ENCODE measurements at regions not wholly inside any gene's neighbourhood (a gene's known extent, or its start where the extent isn't known, plus 50 kb on each side); places are given as distances from the start of the nearest gene placed in this dataset.

DNA sequence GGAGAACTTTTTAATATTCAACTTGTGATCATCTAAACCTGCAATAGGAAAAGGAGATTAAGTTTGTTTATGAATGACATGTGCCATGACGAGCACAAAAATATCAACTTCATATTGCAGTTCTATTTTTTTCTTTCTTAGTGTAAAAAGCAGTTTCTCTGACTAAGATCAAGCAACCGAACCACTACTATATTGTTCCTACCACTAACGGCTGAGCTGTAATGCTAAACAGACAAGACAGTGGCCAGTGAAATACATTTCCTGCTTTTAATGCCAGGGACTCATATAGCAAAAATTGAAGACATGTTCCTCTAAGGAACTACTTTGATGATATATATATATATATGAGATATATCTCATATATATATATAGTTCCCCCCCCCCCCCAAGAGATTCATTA lies 1705.6 kb upstream of the TMEFF2 start (continued):
- TF ChIP-seq, protein P1, sequence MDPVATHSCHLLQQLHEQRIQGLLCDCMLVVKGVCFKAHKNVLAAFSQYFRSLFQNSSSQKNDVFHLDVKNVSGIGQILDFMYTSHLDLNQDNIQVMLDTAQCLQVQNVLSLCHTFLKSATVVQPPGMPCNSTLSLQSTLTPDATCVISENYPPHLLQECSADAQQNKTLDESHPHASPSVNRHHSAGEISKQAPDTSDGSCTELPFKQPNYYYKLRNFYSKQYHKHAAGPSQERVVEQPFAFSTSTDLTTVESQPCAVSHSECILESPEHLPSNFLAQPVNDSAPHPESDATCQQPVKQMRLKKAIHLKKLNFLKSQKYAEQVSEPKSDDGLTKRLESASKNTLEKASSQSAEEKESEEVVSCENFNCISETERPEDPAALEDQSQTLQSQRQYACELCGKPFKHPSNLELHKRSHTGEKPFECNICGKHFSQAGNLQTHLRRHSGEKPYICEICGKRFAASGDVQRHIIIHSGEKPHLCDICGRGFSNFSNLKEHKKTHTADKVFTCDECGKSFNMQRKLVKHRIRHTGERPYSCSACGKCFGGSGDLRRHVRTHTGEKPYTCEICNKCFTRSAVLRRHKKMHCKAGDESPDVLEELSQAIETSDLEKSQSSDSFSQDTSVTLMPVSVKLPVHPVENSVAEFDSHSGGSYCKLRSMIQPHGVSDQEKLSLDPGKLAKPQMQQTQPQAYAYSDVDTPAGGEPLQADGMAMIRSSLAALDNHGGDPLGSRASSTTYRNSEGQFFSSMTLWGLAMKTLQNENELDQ (tag by site-specific recombination; IDR thresholded peaks at IDR 0.05; ENCODE audit: low read depth) = no peak
- no peak for TF ChIP-seq ZNF394 (tag by site-specific recombination; IDR thresholded peaks at IDR 0.05; ENCODE audit: borderline replicate concordance)
- TF ChIP-seq MEIS1 (CRISPR knock-in tag; IDR thresholded peaks at IDR 0.05; ENCODE audit: borderline replicate concordance) = no peak
- no peak for TF ChIP-seq ZNF174 (tag by site-specific recombination; IDR thresholded peaks at IDR 0.05)
- TF ChIP-seq ZNF747 (tag by site-specific recombination; IDR thresholded peaks at IDR 0.05) = no peak
- no peak for TF ChIP-seq YY1 (tag by site-specific recombination; IDR thresholded peaks at IDR 0.05)
- no peak for TF ChIP-seq ZNF596 (tag by site-specific recombination; IDR thresholded peaks at IDR 0.05)
- no peak for TF ChIP-seq ZNF140 (tag by site-specific recombination; IDR thresholded peaks at IDR 0.05)
- TF ChIP-seq ZNF792 (tag by site-specific recombination; IDR thresholded peaks at IDR 0.05) = no peak

DNA sequence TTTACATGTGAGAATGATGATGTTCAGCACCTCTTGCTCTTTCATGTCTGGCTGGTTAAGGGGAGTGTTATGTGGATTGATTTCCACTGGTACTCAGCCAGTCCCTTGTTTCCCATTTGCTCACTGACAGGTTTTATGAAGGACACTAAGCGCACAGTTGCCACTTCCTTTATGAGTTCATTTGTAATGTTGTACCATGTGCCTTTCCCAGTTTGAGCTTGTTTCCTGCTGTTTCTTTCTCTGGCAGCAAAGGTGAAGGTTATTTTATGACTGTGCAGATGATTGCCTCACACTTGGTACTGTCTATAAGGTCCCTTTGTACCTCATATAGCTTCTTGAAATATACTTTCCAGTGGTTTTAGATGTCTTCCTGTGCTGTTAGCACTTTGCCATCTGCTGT lies 1700.5 kb upstream of the TMEFF2 start:
- POLR2A ChIA-PET = no interaction called here
- TF ChIP-seq ZNF138 (tag by site-specific recombination; IDR thresholded peaks at IDR 0.05; ENCODE audit: borderline replicate concordance) = no peak
- TF ChIP-seq GLI2 (tag by site-specific recombination; IDR thresholded peaks at IDR 0.05; ENCODE audit: borderline replicate concordance, low read depth) = no peak
- no peak for TF ChIP-seq ZNF146 (tag by site-specific recombination; IDR thresholded peaks at IDR 0.05)
- TF ChIP-seq, protein P2, sequence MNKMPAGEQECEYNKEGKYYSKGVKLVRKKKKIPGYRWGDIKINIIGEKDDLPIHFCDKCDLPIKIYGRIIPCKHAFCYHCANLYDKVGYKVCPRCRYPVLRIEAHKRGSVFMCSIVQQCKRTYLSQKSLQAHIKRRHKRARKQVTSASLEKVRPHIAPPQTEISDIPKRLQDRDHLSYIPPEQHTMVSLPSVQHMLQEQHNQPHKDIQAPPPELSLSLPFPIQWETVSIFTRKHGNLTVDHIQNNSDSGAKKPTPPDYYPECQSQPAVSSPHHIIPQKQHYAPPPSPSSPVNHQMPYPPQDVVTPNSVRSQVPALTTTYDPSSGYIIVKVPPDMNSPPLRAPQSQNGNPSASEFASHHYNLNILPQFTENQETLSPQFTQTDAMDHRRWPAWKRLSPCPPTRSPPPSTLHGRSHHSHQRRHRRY (tag by site-specific recombination; IDR thresholded peaks at IDR 0.05) = no peak
- TF ChIP-seq, protein P3, sequence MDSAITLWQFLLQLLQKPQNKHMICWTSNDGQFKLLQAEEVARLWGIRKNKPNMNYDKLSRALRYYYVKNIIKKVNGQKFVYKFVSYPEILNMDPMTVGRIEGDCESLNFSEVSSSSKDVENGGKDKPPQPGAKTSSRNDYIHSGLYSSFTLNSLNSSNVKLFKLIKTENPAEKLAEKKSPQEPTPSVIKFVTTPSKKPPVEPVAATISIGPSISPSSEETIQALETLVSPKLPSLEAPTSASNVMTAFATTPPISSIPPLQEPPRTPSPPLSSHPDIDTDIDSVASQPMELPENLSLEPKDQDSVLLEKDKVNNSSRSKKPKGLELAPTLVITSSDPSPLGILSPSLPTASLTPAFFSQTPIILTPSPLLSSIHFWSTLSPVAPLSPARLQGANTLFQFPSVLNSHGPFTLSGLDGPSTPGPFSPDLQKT (IDR thresholded peaks at IDR 0.05; ENCODE audit: borderline replicate concordance, low read depth, low read length) = no peak
- no peak for TF ChIP-seq SALL2 (tag by site-specific recombination; IDR thresholded peaks at IDR 0.05; ENCODE audit: borderline replicate concordance)
- TF ChIP-seq, protein P4, sequence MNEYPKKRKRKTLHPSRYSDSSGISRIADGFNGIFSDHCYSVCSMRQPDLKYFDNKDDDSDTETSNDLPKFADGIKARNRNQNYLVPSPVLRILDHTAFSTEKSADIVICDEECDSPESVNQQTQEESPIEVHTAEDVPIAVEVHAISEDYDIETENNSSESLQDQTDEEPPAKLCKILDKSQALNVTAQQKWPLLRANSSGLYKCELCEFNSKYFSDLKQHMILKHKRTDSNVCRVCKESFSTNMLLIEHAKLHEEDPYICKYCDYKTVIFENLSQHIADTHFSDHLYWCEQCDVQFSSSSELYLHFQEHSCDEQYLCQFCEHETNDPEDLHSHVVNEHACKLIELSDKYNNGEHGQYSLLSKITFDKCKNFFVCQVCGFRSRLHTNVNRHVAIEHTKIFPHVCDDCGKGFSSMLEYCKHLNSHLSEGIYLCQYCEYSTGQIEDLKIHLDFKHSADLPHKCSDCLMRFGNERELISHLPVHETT (tag by site-specific recombination; IDR thresholded peaks at IDR 0.05) = no peak
- H3K36me3 ChIP-seq (ENCODE audit: control insufficient read depth in 2 of 2, insufficient read depth in 1 of 2, low read length in 2 of 2) = no peaks in the 10 kb centered on the region
- no peaks in the 10 kb centered on the region for H3K9me3 ChIP-seq (ENCODE audit: control insufficient read depth, insufficient read depth, low read depth, low read length)
- no peak overlapping the region for H3K27ac ChIP-seq (ENCODE audit: extremely low read depth, low read depth, low read length)
- H3K4me3 ChIP-seq (ENCODE audit: low read depth, low read length) = no peak overlapping the region
- CTCF ChIA-PET = no interaction called here
- no peaks in the 10 kb centered on the region for H3K4me1 ChIP-seq (ENCODE audit: control insufficient read depth, insufficient read depth, low read length)

DNA sequence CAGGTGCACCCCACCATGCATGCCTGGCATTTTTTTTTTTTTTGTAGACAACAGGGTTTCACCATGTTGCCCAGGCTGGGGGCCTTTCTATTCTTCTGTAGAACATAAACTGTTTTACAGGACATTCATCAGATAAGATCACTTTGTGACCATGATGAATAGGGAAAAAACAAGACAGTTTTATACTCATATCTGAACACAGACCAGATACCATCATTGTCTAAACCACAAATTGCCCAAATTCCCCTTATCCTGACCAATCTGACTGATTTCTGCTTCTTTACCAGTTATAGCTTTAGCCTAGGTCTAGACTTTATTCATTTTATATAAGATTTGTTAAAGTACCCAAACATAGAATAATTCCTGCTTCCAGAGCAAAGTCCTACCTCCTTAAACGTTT lies 1699.3 kb upstream of the TMEFF2 start:
- Histone ChIP-seq H3K4me3 (ENCODE audit: low read depth, low read length) (no peak overlapping the region), H3K4me1 (ENCODE audit: control insufficient read depth, insufficient read depth, low read length) (no peaks in the 10 kb centered on the region), H3K36me3 (ENCODE audit: control insufficient read depth in 2 of 2, insufficient read depth in 1 of 2, low read length in 2 of 2) (no peaks in the 10 kb centered on the region), H3K9me3 (ENCODE audit: control insufficient read depth, insufficient read depth, low read depth, low read length) (no peaks in the 10 kb centered on the region), H3K27ac (ENCODE audit: extremely low read depth, low read depth, low read length) (no peak overlapping the region)
- ChIA-PET POLR2A (no interaction called here), CTCF (no interaction called here)
- no peak for TF ChIP-seq ZNF146 (tag by site-specific recombination; IDR thresholded peaks at IDR 0.05)
- no peak for TF ChIP-seq ZNF23 (tag by site-specific recombination; IDR thresholded peaks at IDR 0.05; ENCODE audit: borderline replicate concordance)
- no peak for TF ChIP-seq ZNF19 (tag by site-specific recombination; IDR thresholded peaks at IDR 0.05; ENCODE audit: low read depth)
- TF ChIP-seq ZNF138 (tag by site-specific recombination; IDR thresholded peaks at IDR 0.05; ENCODE audit: borderline replicate concordance) = no peak
- TF ChIP-seq ZBTB1 (tag by site-specific recombination; IDR thresholded peaks at IDR 0.05) = no peak
- no peak for TF ChIP-seq ZNF777 (tag by site-specific recombination; IDR thresholded peaks at IDR 0.05; ENCODE audit: borderline replicate concordance)
- TF ChIP-seq, protein P5, sequence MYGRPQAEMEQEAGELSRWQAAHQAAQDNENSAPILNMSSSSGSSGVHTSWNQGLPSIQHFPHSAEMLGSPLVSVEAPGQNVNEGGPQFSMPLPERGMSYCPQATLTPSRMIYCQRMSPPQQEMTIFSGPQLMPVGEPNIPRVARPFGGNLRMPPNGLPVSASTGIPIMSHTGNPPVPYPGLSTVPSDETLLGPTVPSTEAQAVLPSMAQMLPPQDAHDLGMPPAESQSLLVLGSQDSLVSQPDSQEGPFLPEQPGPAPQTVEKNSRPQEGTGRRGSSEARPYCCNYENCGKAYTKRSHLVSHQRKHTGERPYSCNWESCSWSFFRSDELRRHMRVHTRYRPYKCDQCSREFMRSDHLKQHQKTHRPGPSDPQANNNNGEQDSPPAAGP (tag by site-specific recombination; IDR thresholded peaks at IDR 0.05) = no peak
- no peak for TF ChIP-seq SCRT1 (tag by site-specific recombination; IDR thresholded peaks at IDR 0.05; ENCODE audit: borderline replicate concordance)
- TF ChIP-seq ZNF792 (tag by site-specific recombination; IDR thresholded peaks at IDR 0.05) = no peak
- TF ChIP-seq ZNF501 (tag by site-specific recombination; IDR thresholded peaks at IDR 0.05) = no peak
- TF ChIP-seq SP3 (tag by site-specific recombination; IDR thresholded peaks at IDR 0.05) = no peak
- no peak for TF ChIP-seq SCRT2 (tag by site-specific recombination; IDR thresholded peaks at IDR 0.05)
- TF ChIP-seq BCL11B (tag by site-specific recombination; IDR thresholded peaks at IDR 0.05; ENCODE audit: low read depth) = no peak
- no peak for TF ChIP-seq ZNF521 (tag by site-specific recombination; IDR thresholded peaks at IDR 0.05)
